HG03354 (cell line): ENCODE measurements at regions not wholly inside any gene's neighbourhood (a gene's known extent, or its start where the extent isn't known, plus 50 kb on each side); places are given as distances from the start of the nearest gene placed in this dataset.
"Not testable (repeated sequence)": the region's sequence is repeated elsewhere in the genome, so short reads cannot be mapped to it uniquely, and the experiment has no call there.

ENCODE experiments used
- ATAC-seq: cut with Tn5 transposase; IDR thresholded peaks from one replicate; pipeline ENCODE4 v1.9.1; 2021; ENCODE audit warnings: mild to moderate bottlenecking; ENCODE audit not compliant: unreplicated experiment, poor library complexity, severe bottlenecking

GRCh38 chr2:160753331-160753654 is 259.7 kb upstream of the RBMS1 start:
- ATAC-seq, result no peak

- no peak for ATAC-seq
Observed at GRCh38 chr2:160753960-160754359, 260.4 kb upstream of the RBMS1 start.

- ATAC-seq, result no peak
Observed at GRCh38 chr2:160756481-160756880, 262.9 kb upstream of the RBMS1 start.

- not testable (repeated sequence) for ATAC-seq
Observed at GRCh38 chr2:160762493-160763128, 269.0 kb upstream of the RBMS1 start.

GRCh38 chr2:160783474-160783873 is 289.9 kb upstream of the RBMS1 start:
- ATAC-seq, result no peak

- no peak for ATAC-seq
Observed at GRCh38 chr2:160784034-160784433, 290.4 kb upstream of the RBMS1 start.

- no peak for ATAC-seq
Observed at GRCh38 chr2:160790738-160791137, 297.1 kb upstream of the RBMS1 start.

GRCh38 chr2:160791884-160792283 is 298.3 kb upstream of the RBMS1 start:
- ATAC-seq, result no peak

- no peak for ATAC-seq
Observed at GRCh38 chr2:160792837-160793236, 299.2 kb upstream of the RBMS1 start.

- no peak for ATAC-seq
Observed at GRCh38 chr2:160794926-160795325, 301.3 kb upstream of the RBMS1 start.

- no peak for ATAC-seq
Observed at GRCh38 chr2:160803881-160804280, 310.3 kb upstream of the RBMS1 start.

- ATAC-seq, result no peak
Observed at GRCh38 chr2:160810406-160810805, 316.8 kb upstream of the RBMS1 start.

- ATAC-seq, result no peak
Observed at GRCh38 chr2:160812830-160813505, 319.4 kb upstream of the RBMS1 start.

GRCh38 chr2:160813506-160813858 is 319.9 kb upstream of the RBMS1 start:
- ATAC-seq, result no peak

- no peak for ATAC-seq
Observed at GRCh38 chr2:160816916-160817499, 323.4 kb upstream of the RBMS1 start.

- ATAC-seq, result no peak
Observed at GRCh38 chr2:160820691-160821090, 327.1 kb upstream of the RBMS1 start.

- ATAC-seq, result no peak
Observed at GRCh38 chr2:160822006-160822405, 328.4 kb upstream of the RBMS1 start.

- no peak for ATAC-seq
Observed at GRCh38 chr2:160825433-160825832, 331.8 kb upstream of the RBMS1 start.

- ATAC-seq, result no peak
Observed at GRCh38 chr2:160826496-160826895, 332.9 kb upstream of the RBMS1 start.

- ATAC-seq, result peak; percentile 44
Observed at GRCh38 chr2:160828076-160828475, 332.2 kb upstream of the TANK start.

- not testable (repeated sequence) for ATAC-seq
Observed at GRCh38 chr2:160832381-160832780, 327.8 kb upstream of the TANK start.
